K562 (cell line): ENCODE measurements at regions not wholly inside any gene's neighbourhood (a gene's known extent, or its start where the extent isn't known, plus 50 kb on each side); places are given as distances from the start of the nearest gene placed in this dataset.

Experiments
- ATAC-seq: fragments of 200-7000 bp; cut with Tn5 transposase; 3 replicates; pipeline ENCODE4 v1.9.1; 2020; ENCODE audit warnings: moderate library complexity
- BruUV-seq: library from RNA; stranded (reverse); fragments of 400-500 nt; replicated peaks from 2 replicates; lab custom pipeline; 2021; lab: Mats Ljungman, UMichigan
- CTCF ChIA-PET: fragments of 300-600 bp; formaldehyde crosslinking; extraction: SDS; loops from one replicate; lab custom pipeline; 2021; ENCODE audit warnings: low intra/inter-chr PET ratio; lab: Yijun Ruan, JAX
- POLR2A ChIA-PET: fragments of 300-600, 350-650 bp; sonication (Branson Sonifier 250); formaldehyde crosslinking; extraction: SDS; loops from one replicate; lab custom pipeline; 2021; ENCODE audit warnings: antibody characterized with exemption, inconsistent platforms; lab: Yijun Ruan, JAX
- DNase-seq, 4 experiments: peaks; one replicate each; pipeline versions ENCODE4 v3.0.0 to v3.0.0-alpha.2; 2011 to 2018; ENCODE audit warnings: low spot score in 3 of 4, mixed read lengths in 3 of 4; ENCODE audit errors: extremely low read depth in 1 of 4
- FAIRE-seq: peaks from 2 replicates; lab custom pipeline; 2011; peaks lifted over from hg19 to GRCh38; lab: Jason Lieb, UNC
- H2AFZ ChIP-seq: 2 replicates; pipeline ENCODE4 v1.6.0; 2011; ENCODE audit warnings: low read depth, low read length, control low read depth, inconsistent platforms
- H3K27ac ChIP-seq: fragments of 200-600 bp; 3 replicates; pipeline ENCODE4 v1.8.0; 2011; ENCODE audit warnings: low read depth, mild to moderate bottlenecking, control low read depth, inconsistent platforms, low read length, moderate library complexity, mixed read lengths; ENCODE audit errors: extremely low read depth
- H3K27me3 ChIP-seq, 2 experiments: fragments of 300-600 bp in 1 of 2; 2 replicates in 1 of 2; 3 replicates in 1 of 2; pipeline versions ENCODE4 v1.6.0 to v1.8.0; 2011; ENCODE audit warnings: inconsistent platforms in 2 of 2, low read length in 2 of 2, mild to moderate bottlenecking in 1 of 2, mixed read lengths in 1 of 2, moderate library complexity in 1 of 2; ENCODE audit not compliant: control insufficient read depth in 2 of 2, insufficient read depth in 2 of 2
- H3K36me3 ChIP-seq: fragments of 300-600 bp; 3 replicates; pipeline ENCODE4 v1.8.0; 2011; ENCODE audit warnings: mild to moderate bottlenecking, low read length, inconsistent platforms; ENCODE audit not compliant: control insufficient read depth, insufficient read depth
- H3K4me1 ChIP-seq, 2 experiments: fragments of 200-600 bp in 1 of 2; replicated peaks in 1 of 2; 2 replicates in 1 of 2; 3 replicates in 1 of 2; pipeline versions ENCODE4 v1.5.1 to v1.8.0; 2011; ENCODE audit warnings: inconsistent platforms in 2 of 2, low read length in 2 of 2, mild to moderate bottlenecking in 1 of 2, mixed read lengths in 1 of 2, moderate library complexity in 1 of 2; ENCODE audit not compliant: control insufficient read depth in 2 of 2, insufficient read depth in 2 of 2
- H3K4me2 ChIP-seq: 2 replicates; pipeline ENCODE4 v1.6.1; 2011; ENCODE audit warnings: low read length, control low read depth, inconsistent platforms, mixed read lengths; ENCODE audit not compliant: insufficient read depth
- H3K4me3 ChIP-seq: fragments of 200-600 bp; sonication (generic), shearing (Covaris generic); 2 replicates; pipeline ENCODE4 v1.5.1; 2016; ENCODE audit warnings: control low read depth, inconsistent platforms
- H3K79me2 ChIP-seq: fragments of 200-600 bp; 3 replicates; pipeline ENCODE4 v1.8.0; 2011; ENCODE audit warnings: low read length, inconsistent platforms; ENCODE audit not compliant: control insufficient read depth, insufficient read depth
- H3K9ac ChIP-seq, 2 experiments: 2 replicates each; pipeline versions ENCODE4 v1.6.0 to v1.6.1; 2011; ENCODE audit warnings: low read depth in 2 of 2, low read length in 2 of 2, control low read depth in 1 of 2, inconsistent platforms in 1 of 2, mild to moderate bottlenecking in 1 of 2, mixed read lengths in 1 of 2; ENCODE audit not compliant: insufficient read depth in 1 of 2
- H3K9me1 ChIP-seq: one replicate; pipeline ENCODE4 v1.6.0; 2011; ENCODE audit warnings: inconsistent platforms, mild to moderate bottlenecking, low read length, moderate library complexity; ENCODE audit not compliant: control insufficient read depth, insufficient read depth
- H3K9me3 ChIP-seq: replicated peaks from 2 replicates; pipeline ENCODE4 v1.5.1; 2011; ENCODE audit warnings: low read depth, low read length, inconsistent platforms; ENCODE audit not compliant: control insufficient read depth, insufficient read depth
- H4K20me1 ChIP-seq: replicated peaks from 2 replicates; pipeline ENCODE4 v1.6.1; 2011; ENCODE audit warnings: low read length, inconsistent platforms, mixed read lengths; ENCODE audit not compliant: control insufficient read depth, insufficient read depth
- BRF1 ChIP-seq: IDR thresholded peaks from 3 replicates; pipeline ENCODE4 v1.6.1; 2011; ENCODE audit warnings: borderline replicate concordance, mild to moderate bottlenecking; ENCODE audit not compliant: insufficient read length; ENCODE audit errors: extremely low read depth
- DPF2 ChIP-seq: fragments of 450-650 bp; IDR thresholded peaks from 2 replicates; pipeline ENCODE4 v1.6.1; 2016
- JUNB ChIP-seq: fragments of 450-650 bp; formaldehyde crosslinking; conservative IDR thresholded peaks from 2 replicates; pipeline ENCODE4 v1.4.0; 2020; ENCODE audit warnings: mild to moderate bottlenecking
- L3MBTL2 ChIP-seq: fragments of 450-650 bp; IDR thresholded peaks from 2 replicates; pipeline ENCODE4 v1.6.1; 2016; ENCODE audit warnings: mild to moderate bottlenecking, moderate library complexity
- MAFF ChIP-seq: IDR thresholded peaks from 2 replicates; pipeline ENCODE4 v1.6.1; 2012; ENCODE audit warnings: low read length, improper control_type of control experiment
- MAFG ChIP-seq: fragments of 450-650 bp; conservative IDR thresholded peaks from 2 replicates; pipeline ENCODE4 v1.6.1; 2016; ENCODE audit warnings: missing genetic modification characterization, missing compliant biosample characterization
- NFIC ChIP-seq: fragments of 450-650 bp; IDR thresholded peaks from 2 replicates; pipeline ENCODE4 v1.6.1; 2017; ENCODE audit warnings: mild to moderate bottlenecking, inconsistent platforms
- POLR2H ChIP-seq: IDR thresholded peaks from 2 replicates; pipeline ENCODE4 v1.6.1; 2016; ENCODE audit warnings: missing genetic modification characterization, low read depth, mild to moderate bottlenecking, control low read depth, missing compliant biosample characterization, moderate library complexity
- PRPF4 ChIP-seq: fragments of 200-400 bp; formaldehyde crosslinking; IDR thresholded peaks from one replicate; pipeline ENCODE4 v1.6.1; 2017; ENCODE audit warnings: low read length, low read depth, mild to moderate bottlenecking; ENCODE audit not compliant: insufficient read depth, poor library complexity, severe bottlenecking
- SLC30A9 ChIP-seq: fragments of 250-450 bp; sonication (Bioruptor Pico); IDR thresholded peaks from 2 replicates; pipeline ENCODE4 v1.8.0; 2022; ENCODE audit warnings: mild to moderate bottlenecking, moderate library complexity
- SMARCA4 ChIP-seq: fragments of 450-650 bp; IDR thresholded peaks from 2 replicates; pipeline ENCODE4 v1.6.1; 2016
- SMARCE1 ChIP-seq: fragments of 450-650 bp; IDR thresholded peaks from 2 replicates; pipeline ENCODE4 v1.7.1; 2016; ENCODE audit warnings: mild to moderate bottlenecking
- TAL1 ChIP-seq: fragments of 450-650 bp; IDR thresholded peaks from 2 replicates; pipeline ENCODE4 v1.6.1; 2016; ENCODE audit warnings: mild to moderate bottlenecking
- ZEB2 ChIP-seq: fragments of 450-650 bp; IDR thresholded peaks from 2 replicates; pipeline ENCODE4 v1.6.1; 2016
- WGBS: fragments of 100-300 bp; shearing (Covaris generic); methylation state at CpG from one replicate; pipeline ENCODE4 v1.1.6; 2016; ENCODE audit warnings: low coverage, mixed read lengths; ENCODE audit not compliant: insufficient coverage; ENCODE audit errors: missing lambda C conversion rate; 5-methylcytosine and 5-hydroxymethylcytosine counted together
- in situ Hi-C: fragments of 300-500 bp; cut with MboI; formaldehyde crosslinking; loops from 4 replicates; pipeline ENCODE4 v1.15.0; 2018; ENCODE audit warnings: inconsistent platforms, mixed read lengths
- intact Hi-C: fragments of 100-400 bp; cut with micrococcal nuclease; formaldehyde crosslinking; loops from 2 replicates; pipeline ENCODE4 v1.14.2; 2022
- TF ChIP-seq, protein P1 (sequence below): fragments of 450-650 bp; IDR thresholded peaks from 2 replicates; pipeline ENCODE4 v1.6.1; 2016; ENCODE audit warnings: low read depth, mild to moderate bottlenecking, moderate library complexity
- TF ChIP-seq, protein P2 (sequence below): fragments of 150-350 bp; IDR thresholded peaks from 2 replicates; pipeline ENCODE4 v1.6.1; 2014; ENCODE audit warnings: low read depth, mild to moderate bottlenecking, low read length, borderline replicate concordance

DNA sequence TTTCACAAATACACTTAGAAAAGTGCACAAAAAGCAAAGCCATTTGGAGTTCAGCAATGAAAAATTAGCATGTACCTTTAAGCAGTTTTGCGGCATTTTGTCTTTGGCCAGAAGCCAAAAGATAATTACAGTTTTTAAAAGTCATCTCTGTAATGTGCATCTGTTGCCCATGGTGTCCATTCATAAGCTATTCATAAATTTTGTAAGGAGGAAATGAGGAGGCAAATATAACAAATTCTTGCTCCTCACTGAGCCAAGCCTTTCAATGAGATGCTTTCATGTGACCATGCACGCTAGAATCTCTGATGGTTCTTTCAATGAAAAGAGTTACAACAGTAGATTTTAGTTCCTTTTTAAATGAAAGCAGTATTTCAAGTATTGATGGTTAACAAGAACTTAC, 247.1 kb upstream of the MON1B start:
- no peaks in the 10 kb centered on the region for H3K27me3 ChIP-seq
- no peak overlapping the region for H2AFZ ChIP-seq
- H3K79me2 ChIP-seq = no peaks in the 10 kb centered on the region
- H3K9me3 ChIP-seq = no peaks in the 10 kb centered on the region
- H3K36me3 ChIP-seq = no peaks in the 10 kb centered on the region
- no peaks in the 10 kb centered on the region for H3K9me1 ChIP-seq
- H3K4me1 ChIP-seq = no peaks in the 10 kb centered on the region
- H3K4me2 ChIP-seq = no peak overlapping the region
- TF ChIP-seq NFIC = peak; percentile 65
- no peak for TF ChIP-seq POLR2H (tag)
- no peak overlapping the region for H3K9ac ChIP-seq
- CTCF ChIA-PET = no interaction called here
- no peak for ATAC-seq
- H3K4me3 ChIP-seq = no peak overlapping the region
- no peak for DNase-seq
- FAIRE-seq = no peak
- in situ Hi-C loops = no loop called here
- intact Hi-C loops = no loop called here
- no peaks in the 10 kb centered on the region for H4K20me1 ChIP-seq
- POLR2A ChIA-PET = no interaction called here
- BruUV-seq = no TSS peak
- no peak overlapping the region for H3K27ac ChIP-seq
- 0% methylated on average over 2 of the region's 2 CpGs for WGBS

DNA sequence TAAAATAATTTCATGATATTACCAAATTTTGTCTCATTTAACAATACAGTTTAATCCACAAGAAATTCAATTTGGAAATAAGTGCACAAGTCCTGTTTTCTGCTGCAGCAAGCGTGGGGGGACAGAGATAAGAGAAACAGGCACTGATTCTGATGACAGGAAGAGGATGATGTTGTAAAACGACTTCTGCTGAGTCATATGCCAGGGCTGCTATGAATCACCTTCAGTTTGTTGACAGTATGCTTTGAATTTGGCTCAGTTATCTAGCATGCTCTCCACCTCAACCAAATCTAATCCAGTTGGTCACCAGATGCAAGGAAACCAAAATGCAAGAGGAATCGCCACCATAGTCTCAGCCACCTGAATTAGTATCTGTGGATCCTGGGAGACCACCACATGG, 244.1 kb upstream of the MON1B start:
- ATAC-seq (peak; percentile 79), FAIRE-seq (peak; percentile 84), DNase-seq (peak; percentile 22 to 60 (median 38))
- ChIA-PET CTCF (no interaction called here), POLR2A (no interaction called here)
- in situ Hi-C loops = no loop called here
- intact Hi-C loops = no loop called here
- H2AFZ ChIP-seq = no peak overlapping the region
- H3K27ac ChIP-seq = no peak overlapping the region
- H3K27me3 ChIP-seq = no peaks in the 10 kb centered on the region
- H3K4me3 ChIP-seq = no peak overlapping the region
- H3K9me3 ChIP-seq = no peaks in the 10 kb centered on the region
- no peaks in the 10 kb centered on the region for H3K79me2 ChIP-seq
- no peak overlapping the region for H3K9ac ChIP-seq
- no peaks in the 10 kb centered on the region for H3K36me3 ChIP-seq
- no peaks in the 10 kb centered on the region for H3K4me1 ChIP-seq
- H3K4me2 ChIP-seq = no peak overlapping the region
- H4K20me1 ChIP-seq = no peaks in the 10 kb centered on the region
- H3K9me1 ChIP-seq = no peaks in the 10 kb centered on the region
- 0% methylated on average over 3 of the region's 3 CpGs for WGBS
- no TSS peak for BruUV-seq
- TF ChIP-seq DPF2 (peak; percentile 75), SMARCE1 (peak; percentile 56; the same call in 1 of the 2 replicates), MAFG (tag) (peak; percentile 93), ZEB2 (peak; percentile 44; the same call in 1 of the 2 replicates), L3MBTL2 (no peak), TAL1 (peak; percentile 54), MAFF (peak; percentile 83), BRF1 (no peak), SMARCA4 (peak; percentile 84), SLC30A9 (CRISPR knock-in tag) (no peak), JUNB (CRISPR knock-in tag) (no peak), PRPF4 (no peak)
- TF ChIP-seq, protein P1, sequence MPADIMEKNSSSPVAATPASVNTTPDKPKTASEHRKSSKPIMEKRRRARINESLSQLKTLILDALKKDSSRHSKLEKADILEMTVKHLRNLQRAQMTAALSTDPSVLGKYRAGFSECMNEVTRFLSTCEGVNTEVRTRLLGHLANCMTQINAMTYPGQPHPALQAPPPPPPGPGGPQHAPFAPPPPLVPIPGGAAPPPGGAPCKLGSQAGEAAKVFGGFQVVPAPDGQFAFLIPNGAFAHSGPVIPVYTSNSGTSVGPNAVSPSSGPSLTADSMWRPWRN = 0 out of 2 replicates have a peak, but pooled peaks have one; percentile 15
- TF ChIP-seq, protein P2, sequence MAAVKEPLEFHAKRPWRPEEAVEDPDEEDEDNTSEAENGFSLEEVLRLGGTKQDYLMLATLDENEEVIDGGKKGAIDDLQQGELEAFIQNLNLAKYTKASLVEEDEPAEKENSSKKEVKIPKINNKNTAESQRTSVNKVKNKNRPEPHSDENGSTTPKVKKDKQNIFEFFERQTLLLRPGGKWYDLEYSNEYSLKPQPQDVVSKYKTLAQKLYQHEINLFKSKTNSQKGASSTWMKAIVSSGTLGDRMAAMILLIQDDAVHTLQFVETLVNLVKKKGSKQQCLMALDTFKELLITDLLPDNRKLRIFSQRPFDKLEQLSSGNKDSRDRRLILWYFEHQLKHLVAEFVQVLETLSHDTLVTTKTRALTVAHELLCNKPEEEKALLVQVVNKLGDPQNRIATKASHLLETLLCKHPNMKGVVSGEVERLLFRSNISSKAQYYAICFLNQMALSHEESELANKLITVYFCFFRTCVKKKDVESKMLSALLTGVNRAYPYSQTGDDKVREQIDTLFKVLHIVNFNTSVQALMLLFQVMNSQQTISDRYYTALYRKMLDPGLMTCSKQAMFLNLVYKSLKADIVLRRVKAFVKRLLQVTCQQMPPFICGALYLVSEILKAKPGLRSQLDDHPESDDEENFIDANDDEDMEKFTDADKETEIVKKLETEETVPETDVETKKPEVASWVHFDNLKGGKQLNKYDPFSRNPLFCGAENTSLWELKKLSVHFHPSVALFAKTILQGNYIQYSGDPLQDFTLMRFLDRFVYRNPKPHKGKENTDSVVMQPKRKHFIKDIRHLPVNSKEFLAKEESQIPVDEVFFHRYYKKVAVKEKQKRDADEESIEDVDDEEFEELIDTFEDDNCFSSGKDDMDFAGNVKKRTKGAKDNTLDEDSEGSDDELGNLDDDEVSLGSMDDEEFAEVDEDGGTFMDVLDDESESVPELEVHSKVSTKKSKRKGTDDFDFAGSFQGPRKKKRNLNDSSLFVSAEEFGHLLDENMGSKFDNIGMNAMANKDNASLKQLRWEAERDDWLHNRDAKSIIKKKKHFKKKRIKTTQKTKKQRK = no peak
